HFF-Myc (cell line): ENCODE measurements at regions not wholly inside any gene's neighbourhood (a gene's known extent, or its start where the extent isn't known, plus 50 kb on each side); places are given as distances from the start of the nearest gene placed in this dataset.

Experiments used
- DNase-seq: peaks from one replicate; pipeline ENCODE4 v3.0.0-alpha.2; 2011; ENCODE audit warnings: low read depth; ENCODE audit errors: extremely low read depth
- H3K4me3 ChIP-seq: replicated peaks from 2 replicates; pipeline ENCODE4 v1.5.1; 2011; ENCODE audit warnings: low read depth, mild to moderate bottlenecking, control low read depth, low read length
- CTCF ChIP-seq: IDR thresholded peaks from 2 replicates; pipeline ENCODE4 v1.5.1; 2012; ENCODE audit warnings: mild to moderate bottlenecking, low read depth, low read length, control low read depth; ENCODE audit errors: missing control alignments

- no peak overlapping the region for H3K4me3 ChIP-seq
- no peak for TF ChIP-seq CTCF
- DNase-seq: no peak
Observed at GRCh38 chr20:4076671-4077070, 61.3 kb upstream of the RNF24 start.

DNA sequence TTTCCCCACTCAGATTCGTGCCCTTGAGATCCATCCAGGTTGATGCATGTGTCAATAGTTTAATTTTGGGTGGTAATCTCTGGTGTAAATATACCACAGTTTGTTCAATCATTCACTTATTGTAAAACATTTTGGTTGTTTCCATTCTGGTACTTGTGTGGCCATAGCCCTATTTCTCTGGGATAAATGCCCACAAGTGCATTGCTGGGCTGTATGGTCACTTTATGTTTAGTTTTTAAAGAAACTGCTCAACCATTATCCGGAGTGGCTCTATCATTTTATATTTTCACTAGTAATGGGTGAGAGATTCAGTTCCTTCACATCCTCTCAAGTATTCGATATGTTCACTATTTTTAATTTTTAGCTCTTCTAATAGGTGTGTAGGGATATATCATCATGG, 60.7 kb upstream of the RNF24 start:
- DNase-seq: no peak
- no peak overlapping the region for H3K4me3 ChIP-seq
- TF ChIP-seq CTCF: no peak

GRCh38 chr20:4074877-4075455, 59.6 kb upstream of the RNF24 start:
- H3K4me3 ChIP-seq: no peak overlapping the region
- no peak for DNase-seq
- no peak for TF ChIP-seq CTCF

DNA sequence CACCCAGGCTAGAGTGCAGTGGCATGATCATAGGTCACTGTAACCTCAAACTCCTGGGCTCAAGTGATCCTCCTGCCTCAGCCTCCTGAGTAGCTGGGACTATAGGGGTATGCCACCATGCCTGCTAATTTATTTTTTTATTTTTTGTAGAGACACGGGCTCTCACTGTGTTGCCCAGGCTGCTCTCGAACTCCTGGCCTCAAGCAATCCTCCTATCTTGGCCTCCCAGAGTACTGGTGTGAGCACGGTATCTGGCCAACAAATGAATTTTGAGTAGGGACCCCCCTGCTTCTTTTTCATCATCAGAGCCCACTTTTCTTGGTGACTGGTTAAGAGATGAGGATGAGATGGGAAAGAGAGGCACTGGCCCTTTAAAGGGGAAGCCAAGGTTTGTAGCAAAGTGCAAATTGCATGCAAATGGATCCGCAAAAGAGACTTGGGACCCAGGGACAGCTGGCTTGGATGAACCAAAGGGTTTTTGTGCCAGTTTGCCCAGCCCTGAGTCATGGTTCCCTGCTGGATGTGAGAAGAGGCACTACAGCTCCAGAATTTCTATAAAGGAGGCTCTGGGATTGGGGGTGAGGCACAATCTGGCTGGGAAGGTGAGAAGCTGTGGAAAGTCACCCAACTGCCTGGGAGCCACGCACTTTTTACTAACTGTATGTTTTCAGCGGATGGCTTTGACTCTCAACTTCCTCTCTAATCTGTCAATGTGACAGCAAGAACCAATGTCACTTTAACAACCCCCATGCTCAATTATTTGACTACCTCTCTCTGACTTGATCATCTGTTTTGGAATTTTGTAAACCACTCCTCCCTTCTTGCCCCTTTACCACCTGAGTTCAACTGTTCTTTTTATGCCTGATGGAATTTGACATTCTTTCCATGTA, 58.7 kb upstream of the RNF24 start:
- TF ChIP-seq CTCF: no peak
- no peak overlapping the region for H3K4me3 ChIP-seq
- DNase-seq: no peak

DNA sequence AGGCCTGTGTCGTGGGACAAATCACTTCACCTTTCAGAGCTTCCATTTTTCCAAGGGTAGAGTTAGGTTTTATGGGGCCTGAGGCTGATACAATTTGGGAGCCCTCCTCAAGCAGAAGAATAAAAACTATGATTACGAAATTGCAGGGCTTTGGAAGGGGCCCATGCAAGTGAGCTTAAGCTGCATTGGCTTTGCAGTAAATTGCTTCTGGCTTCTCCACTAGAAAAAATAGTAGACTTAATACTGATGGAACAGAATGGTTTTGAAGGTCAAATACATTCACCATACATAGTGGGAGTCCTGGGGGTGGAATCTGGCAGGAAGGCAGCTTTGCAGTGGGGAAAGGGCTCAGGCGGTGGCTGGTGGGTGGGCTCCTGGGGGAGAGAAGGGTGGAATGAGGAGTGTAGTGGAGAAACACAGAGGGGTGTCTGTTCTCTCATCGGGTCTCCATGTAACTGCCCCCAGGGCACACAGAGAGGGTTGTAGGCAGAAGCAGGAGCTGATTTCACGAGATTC, 55.9 kb upstream of the RNF24 start:
- no peak for DNase-seq
- TF ChIP-seq CTCF: no peak
- no peak overlapping the region for H3K4me3 ChIP-seq

GRCh38 chr20:4070323-4071177, 55.2 kb upstream of the RNF24 start:
- no peak for TF ChIP-seq CTCF
- no peak overlapping the region for H3K4me3 ChIP-seq
- no peak for DNase-seq
